Stimulated activated CD4-positive, alpha-beta T cell treated with anti-CD3 and anti-CD28 coated beads, Interleukin-4, amount 100 ng/mL, for 4 hours (primary cell): ENCODE measurements at regions not wholly inside any gene's neighbourhood (a gene's known extent, or its start where the extent isn't known, plus 50 kb on each side); places are given as distances from the start of the nearest gene placed in this dataset.

Experiments
- DNase-seq, 2 experiments: peaks; one replicate each; pipeline ENCODE4 v3.0.0-alpha.2; 2020

GRCh38 chr4:180101348-180102083, 2141.7 kb upstream of the TENM3 start:
- no peak for DNase-seq

GRCh38 chr4:180103794-180104193, 2139.4 kb upstream of the TENM3 start:
- DNase-seq: no peak

DNA sequence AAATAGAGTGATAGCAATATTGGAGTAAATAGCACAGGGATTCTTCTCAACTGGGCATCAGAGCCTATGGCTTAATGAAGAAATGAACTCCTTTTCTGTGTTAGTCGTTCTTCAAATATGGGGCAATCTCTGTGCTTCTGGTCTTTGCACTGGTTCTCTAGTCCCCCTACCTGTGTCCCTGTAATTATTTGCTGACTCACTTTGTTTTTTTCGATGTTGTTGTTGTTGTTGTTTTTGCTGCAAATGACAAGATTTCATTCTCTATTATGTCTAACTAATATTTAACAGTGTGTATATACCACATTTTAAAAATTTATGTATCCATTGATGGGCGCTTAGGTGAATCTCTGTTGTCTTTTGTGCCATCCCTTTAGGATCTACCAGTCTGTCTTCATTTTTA, 2137.8 kb upstream of the TENM3 start:
- no peak for DNase-seq

- DNase-seq: no peak
These were observed 2137.1 kb upstream of the TENM3 start for GRCh38 chr4:180106122-180106521.

DNA sequence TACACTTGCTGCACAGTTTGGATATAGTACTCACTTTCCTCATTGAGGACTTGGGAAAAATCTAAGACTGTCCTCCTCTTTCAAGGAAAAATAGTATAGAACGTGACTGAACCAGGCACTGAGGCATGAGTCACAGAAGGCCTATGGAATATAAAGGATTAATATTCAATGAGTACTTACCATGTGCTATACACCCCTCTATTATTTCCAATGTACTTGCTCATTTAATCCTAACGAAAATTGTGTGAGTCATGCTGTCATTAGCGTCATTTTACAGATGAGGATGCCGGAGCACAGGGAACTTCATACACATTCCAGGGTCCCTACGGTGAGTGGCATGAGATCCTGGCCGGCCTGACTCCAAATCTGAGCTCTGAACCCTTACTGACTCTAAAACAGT, 2136.2 kb upstream of the TENM3 start:
- no peak for DNase-seq

- DNase-seq: no peak
These were observed 2126.4 kb upstream of the TENM3 start for GRCh38 chr4:180116840-180117239.

DNA sequence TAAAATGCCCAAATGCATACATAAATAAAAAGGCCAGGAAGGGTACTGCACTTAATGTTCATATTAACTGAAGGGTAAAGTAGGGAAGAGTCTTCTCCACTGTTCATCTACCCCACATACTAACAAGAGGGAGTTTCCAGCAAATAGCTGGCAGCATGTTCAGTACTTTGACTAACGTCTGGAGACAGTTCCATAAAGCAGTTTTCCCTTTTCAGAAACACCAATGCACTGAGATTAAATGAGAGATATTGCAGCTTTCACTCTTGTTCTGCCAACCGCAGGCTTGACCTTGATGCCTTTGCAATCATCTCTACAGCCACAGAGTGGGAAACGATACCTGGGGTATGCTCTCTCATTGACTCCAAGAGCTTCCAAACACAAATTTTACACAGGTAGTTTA, 2123.1 kb upstream of the TENM3 start:
- DNase-seq: no peak

- no peak for DNase-seq
These were observed 2108.9 kb upstream of the TENM3 start for GRCh38 chr4:180134091-180134866.

DNA sequence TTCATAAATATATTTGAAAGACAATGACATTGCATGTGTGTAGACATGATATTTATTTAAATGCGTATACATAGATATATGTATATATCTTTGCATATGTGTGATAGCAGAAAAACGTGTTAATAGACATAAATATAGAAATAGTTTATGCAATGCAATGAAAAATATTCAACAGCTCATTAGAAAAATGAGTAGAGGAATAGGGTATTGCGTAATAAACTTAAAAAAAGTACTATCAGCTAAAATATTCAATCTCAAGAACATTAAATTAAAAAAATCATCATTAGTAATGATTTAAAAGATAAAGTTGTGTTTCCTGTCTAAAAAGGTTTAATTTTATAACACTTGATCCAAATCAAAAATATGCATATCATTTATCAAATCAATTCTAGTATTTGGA, 2101.5 kb upstream of the TENM3 start:
- DNase-seq: no peak

DNA sequence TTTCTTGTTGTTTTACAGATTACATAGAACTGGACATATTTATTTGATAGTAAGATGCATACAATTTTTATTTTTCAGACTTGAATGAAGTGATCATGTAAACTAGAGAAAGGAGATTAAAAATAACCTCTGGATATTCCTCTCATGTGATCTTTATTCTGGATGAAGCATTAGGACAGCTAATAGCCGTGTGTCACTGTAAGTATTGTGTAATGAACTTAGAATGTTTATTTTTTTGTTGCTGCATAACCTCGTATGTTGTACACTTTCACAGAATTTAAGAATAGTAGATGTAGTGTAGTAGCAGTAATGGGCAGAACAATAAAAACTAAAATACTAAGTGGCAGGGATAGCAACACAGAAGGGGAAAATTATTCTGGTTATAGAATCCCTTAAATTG, 2094.5 kb upstream of the TENM3 start:
- no peak for DNase-seq

DNA sequence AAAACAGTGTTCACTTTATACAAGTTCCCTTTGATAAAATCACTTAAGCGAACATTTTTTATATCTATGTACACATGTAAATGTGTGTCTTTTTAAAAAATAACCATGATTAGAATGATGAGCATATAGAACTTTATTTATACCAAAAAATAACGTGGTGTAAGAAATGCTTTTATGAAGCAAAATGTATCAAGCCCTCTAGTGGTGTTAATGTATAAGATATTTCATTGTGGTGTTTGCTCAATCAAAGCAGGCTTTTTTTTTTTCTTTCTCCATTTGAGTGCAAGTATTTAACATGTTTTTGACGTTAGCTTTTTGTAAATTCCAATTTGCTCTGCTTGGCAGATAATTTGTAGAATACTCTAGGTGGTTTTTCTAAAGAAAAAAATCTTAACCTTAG, 2092.4 kb upstream of the TENM3 start:
- no peak for DNase-seq

DNA sequence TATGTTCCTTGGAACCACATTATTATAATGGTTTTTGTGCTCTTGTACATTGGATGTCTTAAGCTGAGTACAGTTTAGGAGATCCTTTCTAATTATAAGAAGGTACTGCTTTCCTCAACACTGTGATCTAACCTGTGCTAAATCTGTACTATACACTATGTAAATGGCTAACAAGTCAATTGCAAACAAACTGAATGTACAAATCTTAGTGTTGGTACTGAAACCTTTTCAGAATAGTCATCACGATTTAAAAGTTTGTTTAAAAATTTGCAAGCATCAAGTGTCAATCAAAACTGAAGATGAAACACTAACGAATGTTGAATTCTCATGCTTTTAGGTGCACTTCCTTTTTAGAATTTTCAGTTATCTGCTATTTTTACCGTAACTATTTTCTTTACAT, 2090.4 kb upstream of the TENM3 start:
- DNase-seq: no peak

- DNase-seq: no peak
These were observed 2089.6 kb upstream of the TENM3 start for GRCh38 chr4:180153587-180153986.

GRCh38 chr4:180156684-180157083, 2086.5 kb upstream of the TENM3 start:
- DNase-seq: no peak

DNA sequence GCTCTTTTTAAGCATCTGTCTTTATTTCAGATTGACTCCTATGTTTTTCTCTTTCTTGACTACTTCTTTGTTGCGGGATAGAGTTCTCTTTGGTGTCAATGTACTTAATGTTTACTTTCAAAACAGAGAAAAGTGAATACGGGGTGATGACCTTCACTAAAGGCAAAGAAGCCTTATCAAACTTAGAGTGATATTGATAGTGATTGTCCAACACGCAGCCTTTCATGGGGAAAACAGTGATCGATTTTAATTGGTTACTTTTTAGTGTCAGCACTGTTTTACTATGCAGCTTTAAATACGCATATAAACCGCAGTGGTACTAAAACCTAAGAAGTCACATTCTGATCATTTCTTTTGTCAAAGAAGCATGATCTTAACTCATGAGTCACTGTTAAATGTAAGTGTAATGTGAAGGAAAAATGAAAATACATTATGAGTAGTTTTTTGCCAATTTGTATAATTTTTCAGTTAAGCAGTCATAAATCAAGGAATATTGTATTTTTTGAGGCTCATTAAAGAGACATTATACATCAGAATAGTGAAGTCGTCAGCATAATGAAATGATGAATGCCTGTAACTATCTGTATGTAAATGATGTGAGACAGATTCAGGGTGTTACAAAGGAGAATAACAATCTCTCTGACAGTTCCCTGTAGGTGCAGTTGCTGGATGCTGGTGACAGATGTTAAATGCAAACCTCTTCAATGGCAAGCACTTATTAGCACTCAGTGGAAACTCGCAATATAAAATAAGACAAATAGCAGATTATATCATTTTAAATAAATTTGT, 2082.8 kb upstream of the TENM3 start:
- no peak for DNase-seq

GRCh38 chr4:180164799-180165198, 2078.4 kb upstream of the TENM3 start:
- no peak for DNase-seq

- no peak for DNase-seq
These were observed 2073.8 kb upstream of the TENM3 start for GRCh38 chr4:180169394-180169793.

GRCh38 chr4:180169966-180170365, 2073.2 kb upstream of the TENM3 start:
- DNase-seq: no peak

DNA sequence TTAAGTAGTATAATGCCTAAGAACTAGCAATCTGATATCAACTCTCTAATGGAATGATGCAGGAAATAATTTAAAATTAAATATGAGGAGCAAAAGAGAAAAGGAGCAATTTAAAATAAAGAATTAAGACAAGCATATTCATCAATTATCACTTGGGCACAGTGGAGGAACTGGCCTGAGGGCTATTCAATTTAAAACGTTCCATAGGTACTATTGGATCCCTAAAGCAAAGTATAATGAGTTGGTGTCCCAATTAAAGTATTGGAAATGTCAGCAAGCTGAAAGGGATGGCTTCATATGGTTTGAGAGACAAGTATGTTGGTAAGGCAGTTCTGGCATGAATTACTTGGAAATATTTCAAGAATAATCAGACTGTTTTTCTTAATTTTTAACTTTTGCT, 2064.1 kb upstream of the TENM3 start:
- DNase-seq: no peak

- no peak for DNase-seq
These were observed 2053.5 kb upstream of the TENM3 start for GRCh38 chr4:180189666-180190065.

- DNase-seq: no peak
These were observed 2052.8 kb upstream of the TENM3 start for GRCh38 chr4:180190382-180190781.

- no peak for DNase-seq
These were observed 2045.7 kb upstream of the TENM3 start for GRCh38 chr4:180197471-180197870.

GRCh38 chr4:180203349-180203748, 2039.9 kb upstream of the TENM3 start:
- DNase-seq: no peak

GRCh38 chr4:180205276-180205675, 2037.9 kb upstream of the TENM3 start:
- no peak for DNase-seq
